DMS 273 (cell line): ENCODE measurements at regions not wholly inside any gene's neighbourhood (a gene's known extent, or its start where the extent isn't known, plus 50 kb on each side); places are given as distances from the start of the nearest gene placed in this dataset.
A peak's percentile ranks its signal among the peaks of the same experiment; 100 is the strongest.

ENCODE experiments used
- DNase-seq: peaks from one replicate; lab custom pipeline; 2025; ENCODE audit not compliant: unreplicated experiment; lab: John Stamatoyannopoulos, UW

- no peak for DNase-seq
These were observed 121.1 kb downstream of the HGF start for GRCh38 chr7:81648716-81649115.

GRCh38 chr7:81645435-81645834 lies 124.4 kb downstream of the HGF start:
- no peak for DNase-seq

GRCh38 chr7:81641873-81642272 lies 128.0 kb downstream of the HGF start:
- no peak for DNase-seq

- DNase-seq: no peak
These were observed 131.6 kb downstream of the HGF start for GRCh38 chr7:81638198-81638597.

GRCh38 chr7:81637534-81637933 lies 132.3 kb downstream of the HGF start:
- no peak for DNase-seq

GRCh38 chr7:81632418-81632817 lies 137.4 kb downstream of the HGF start:
- DNase-seq: no peak

- no peak for DNase-seq
These were observed 139.2 kb downstream of the HGF start for GRCh38 chr7:81630600-81630999.

GRCh38 chr7:81629702-81630101 lies 140.1 kb downstream of the HGF start:
- no peak for DNase-seq

GRCh38 chr7:81628951-81629350 lies 140.9 kb downstream of the HGF start:
- no peak for DNase-seq

- DNase-seq: peak; percentile 77
These were observed 142.1 kb downstream of the HGF start for GRCh38 chr7:81627536-81628287.

GRCh38 chr7:81626008-81626407 lies 143.8 kb downstream of the HGF start:
- DNase-seq: no peak

- DNase-seq: no peak
These were observed 144.9 kb downstream of the HGF start for GRCh38 chr7:81624650-81625631.

GRCh38 chr7:81624021-81624592 lies 145.7 kb downstream of the HGF start:
- DNase-seq: no peak

GRCh38 chr7:81623251-81623855 lies 146.5 kb downstream of the HGF start:
- DNase-seq: no peak

GRCh38 chr7:81621893-81622292 lies 148.0 kb downstream of the HGF start:
- no peak for DNase-seq

GRCh38 chr7:81618396-81619014 lies 151.3 kb downstream of the HGF start:
- peak; percentile 58 for DNase-seq

- peak; percentile 14 for DNase-seq
These were observed 152.9 kb downstream of the HGF start for GRCh38 chr7:81616951-81617350.

- DNase-seq: no peak
These were observed 158.0 kb downstream of the HGF start for GRCh38 chr7:81611805-81612204.

- no peak for DNase-seq
These were observed 158.8 kb downstream of the HGF start for GRCh38 chr7:81611040-81611439.

- no peak for DNase-seq
These were observed 161.0 kb downstream of the HGF start for GRCh38 chr7:81608748-81609382.
